GM12878 (cell line): ENCODE measurements at regions not wholly inside any gene's neighbourhood (a gene's known extent, or its start where the extent isn't known, plus 50 kb on each side); places are given as distances from the start of the nearest gene placed in this dataset.

Experiments used
- ATAC-seq: fragments of 200-7000 bp; cut with Tn5 transposase; 3 replicates; pipeline ENCODE4 v1.9.1; 2020; ENCODE audit warnings: mild to moderate bottlenecking, moderate library complexity
- BruUV-seq: library from RNA; stranded (reverse); fragments of 400-500 nt; replicated peaks from 2 replicates; lab custom pipeline; 2021; lab: Mats Ljungman, UMichigan
- CTCF ChIA-PET: fragments of 300-600 bp; sonication (Branson Sonifier 250); formaldehyde crosslinking; extraction: SDS; loops from one replicate; lab custom pipeline; 2021; ENCODE audit warnings: inconsistent platforms; lab: Yijun Ruan, JAX
- POLR2A ChIA-PET: fragments of 350-600 bp; formaldehyde crosslinking; extraction: SDS; loops from one replicate; lab custom pipeline; 2021; ENCODE audit warnings: inconsistent platforms; lab: Charles Lee
- RAD21 ChIA-PET: fragments of 300-600 bp; sonication (Branson Sonifier 250); formaldehyde crosslinking; loops from one replicate; lab custom pipeline; 2023; ENCODE audit warnings: antibody characterized with exemption; ENCODE audit not compliant: unreplicated experiment; lab: Charles Lee
- SMC1A ChIA-PET: fragments of 300-600 bp; sonication (Branson Sonifier 250); formaldehyde crosslinking; loops from one replicate; lab custom pipeline; 2023; ENCODE audit not compliant: unreplicated experiment, uncharacterized antibody; lab: Charles Lee
- DNase-seq: peaks from one replicate; pipeline ENCODE4 v3.0.0-alpha.2; 2011; ENCODE audit warnings: low read depth, low spot score
- FAIRE-seq: peaks from 3 replicates; lab custom pipeline; 2011; peaks lifted over from hg19 to GRCh38; lab: Jason Lieb, UNC
- H2AFZ ChIP-seq: 2 replicates; pipeline ENCODE4 v1.6.0; 2011; ENCODE audit warnings: low read depth, low read length, control low read depth; ENCODE audit not compliant: control insufficient read depth
- H3K27ac ChIP-seq: 2 replicates; pipeline ENCODE4 v1.5.1; 2011; ENCODE audit warnings: control low read depth; ENCODE audit not compliant: control insufficient read depth, insufficient read depth
- H3K27me3 ChIP-seq, 2 experiments: replicated peaks in 1 of 2; 2 replicates each; pipeline versions ENCODE4 v1.6.0 to v1.6.1; 2011; ENCODE audit warnings: low read length in 1 of 2; ENCODE audit not compliant: control insufficient read depth in 2 of 2, insufficient read depth in 2 of 2
- H3K36me3 ChIP-seq, 2 experiments: 2 replicates each; pipeline ENCODE4 v1.5.1; 2011; ENCODE audit warnings: low read length in 1 of 2; ENCODE audit not compliant: control insufficient read depth in 2 of 2, insufficient read depth in 2 of 2
- H3K4me1 ChIP-seq: 2 replicates; pipeline ENCODE4 v1.6.1; 2011; ENCODE audit warnings: mild to moderate bottlenecking, low read length, moderate library complexity, mixed read lengths; ENCODE audit not compliant: control insufficient read depth, insufficient read depth
- H3K4me2 ChIP-seq: 2 replicates; pipeline ENCODE4 v1.6.0; 2011; ENCODE audit warnings: control low read depth; ENCODE audit not compliant: control insufficient read depth, insufficient read depth
- H3K4me3 ChIP-seq: fragments of 200-600 bp; sonication (generic); 2 replicates; pipeline ENCODE4 v1.5.1; 2016
- H3K79me2 ChIP-seq: 2 replicates; pipeline ENCODE4 v1.6.0; 2011; ENCODE audit warnings: low read length; ENCODE audit not compliant: control insufficient read depth, insufficient read depth
- H3K9ac ChIP-seq: 2 replicates; pipeline ENCODE4 v1.8.0; 2011; ENCODE audit warnings: low read length, control low read depth, mixed read lengths; ENCODE audit not compliant: control insufficient read depth, insufficient read depth
- H3K9me3 ChIP-seq: replicated peaks from 3 replicates; pipeline ENCODE4 v1.5.1; 2011; ENCODE audit warnings: mild to moderate bottlenecking, low read length; ENCODE audit not compliant: control insufficient read depth, insufficient read depth
- H4K20me1 ChIP-seq: 2 replicates; pipeline ENCODE4 v1.6.0; 2011; ENCODE audit not compliant: control insufficient read depth, insufficient read depth
- EP300 ChIP-seq, 2 experiments: fragments of 150-350 bp in 1 of 2; IDR thresholded peaks; 2 replicates each; pipeline ENCODE4 v1.6.1; 2011 to 2012; ENCODE audit warnings: low read depth in 2 of 2, low read length in 2 of 2, borderline replicate concordance in 1 of 2, improper control_type of control experiment in 1 of 2, inconsistent platforms in 1 of 2; ENCODE audit not compliant: control insufficient read depth in 1 of 2
- HDAC2 ChIP-seq: fragments of 200-600 bp; sonication (generic); IDR thresholded peaks from 2 replicates; pipeline ENCODE4 v1.6.1; 2017
- NKRF ChIP-seq: fragments of 450-650 bp; conservative IDR thresholded peaks from 2 replicates; pipeline ENCODE4 v1.6.1; 2017; ENCODE audit warnings: mild to moderate bottlenecking, moderate library complexity
- PKNOX1 ChIP-seq: fragments of 450-650 bp; IDR thresholded peaks from 2 replicates; pipeline ENCODE4 v1.6.1; 2016; ENCODE audit warnings: mild to moderate bottlenecking
- PRDM15 ChIP-seq: fragments of 450-650 bp; formaldehyde crosslinking; IDR thresholded peaks from 2 replicates; pipeline ENCODE4 v1.4.0; 2020; ENCODE audit warnings: mild to moderate bottlenecking, moderate library complexity
- whole genome bisulfite sequencing: methylation state at CpG from one replicate; pipeline ENCODE4 v1.1.6; 2016; ENCODE audit warnings: low lambda C conversion rate; ENCODE audit not compliant: insufficient replicate concordance, insufficient coverage; ENCODE audit errors: missing lambda C conversion rate; 5-methylcytosine and 5-hydroxymethylcytosine counted together
- in situ Hi-C: fragments of 300-500 bp; cut with MboI; formaldehyde crosslinking; loops from 9 replicates; pipeline ENCODE4 v1.14.3; 2018; ENCODE audit warnings: mixed read lengths
- intact Hi-C: fragments of 100-400 bp; cut with micrococcal nuclease; formaldehyde crosslinking; loops from one replicate; pipeline ENCODE4 v1.14.2; 2022; ENCODE audit not compliant: unreplicated experiment

- no peak for TF ChIP-seq PRDM15
- TF ChIP-seq NKRF: no peak
- TF ChIP-seq, all 136 proteins: peak for 0
These were observed 1342.0 kb upstream of the NUDT12 start (continued) for GRCh38 chr5:104904561-104904960.

GRCh38 chr5:104903941-104904340, 1341.4 kb upstream of the NUDT12 start:
- no peaks in the 10 kb centered on the region for H3K27me3 ChIP-seq
- no peak for FAIRE-seq
- no peaks in the 10 kb centered on the region for H3K36me3 ChIP-seq
- no peaks in the 10 kb centered on the region for H4K20me1 ChIP-seq
- no peak for TF ChIP-seq PKNOX1
- TF ChIP-seq HDAC2: no peak
- no peak for TF ChIP-seq EP300 (IDR thresholded peaks at IDR 0.05; ENCODE audit: borderline replicate concordance in 1 of 2, control insufficient read depth in 1 of 2, low read depth in 2 of 2, low read length in 2 of 2)
- POLR2A ChIA-PET: no interaction called here
- H3K4me2 ChIP-seq: no peak overlapping the region
- H3K27ac ChIP-seq: no peak overlapping the region
- RAD21 ChIA-PET: no interaction called here
- in situ Hi-C loops (no loop called here), intact Hi-C loops (no loop called here)
- H3K4me1 ChIP-seq: no peaks in the 10 kb centered on the region
- H3K9me3 ChIP-seq: no peaks in the 10 kb centered on the region
- H3K4me3 ChIP-seq: no peak overlapping the region
- no peak for ATAC-seq
- CTCF ChIA-PET: no interaction called here
- SMC1A ChIA-PET: interaction anchor here (0.7 kb wide), 1 partner anchor 66 kb away, joined by 3 read pairs; no protein-coding TSS in a partner anchor
- no peaks in the 10 kb centered on the region for H3K79me2 ChIP-seq
- H2AFZ ChIP-seq: no peak overlapping the region
- no peak overlapping the region for H3K9ac ChIP-seq
- no TSS peak for BruUV-seq
- no peak for DNase-seq
- 63% methylated on average over 2 of the region's 2 CpGs for WGBS
